GM19467 (cell line): ENCODE measurements at regions not wholly inside any gene's neighbourhood (a gene's known extent, or its start where the extent isn't known, plus 50 kb on each side); places are given as distances from the start of the nearest gene placed in this dataset.

Experiments used
- ATAC-seq: cut with Tn5 transposase; IDR thresholded peaks from one replicate; pipeline ENCODE4 v1.9.1; 2021; ENCODE audit warnings: mild to moderate bottlenecking, moderate library complexity; ENCODE audit not compliant: unreplicated experiment

- no peak for ATAC-seq
Observed at GRCh38 chr12:78683031-78683430, 181.5 kb upstream of the SYT1 start.

GRCh38 chr12:78683626-78684025, 180.9 kb upstream of the SYT1 start:
- no peak for ATAC-seq

GRCh38 chr12:78684419-78684818, 180.2 kb upstream of the SYT1 start:
- no peak for ATAC-seq

- no peak for ATAC-seq
Observed at GRCh38 chr12:78695749-78696148, 168.8 kb upstream of the SYT1 start.

- no peak for ATAC-seq
Observed at GRCh38 chr12:78696267-78696666, 168.3 kb upstream of the SYT1 start.

- no peak for ATAC-seq
Observed at GRCh38 chr12:78697817-78698415, 166.7 kb upstream of the SYT1 start.

- ATAC-seq: no peak
Observed at GRCh38 chr12:78698747-78699146, 165.8 kb upstream of the SYT1 start.

GRCh38 chr12:78700565-78700964, 164.0 kb upstream of the SYT1 start:
- ATAC-seq: no peak

- no peak for ATAC-seq
Observed at GRCh38 chr12:78703820-78704525, 160.6 kb upstream of the SYT1 start.

GRCh38 chr12:78711954-78712353, 152.6 kb upstream of the SYT1 start:
- ATAC-seq: no peak

- no peak for ATAC-seq
Observed at GRCh38 chr12:78712834-78713481, 151.6 kb upstream of the SYT1 start.

- no peak for ATAC-seq
Observed at GRCh38 chr12:78719721-78720120, 144.9 kb upstream of the SYT1 start.

GRCh38 chr12:78721906-78722305, 142.7 kb upstream of the SYT1 start:
- ATAC-seq: no peak

- ATAC-seq: no peak
Observed at GRCh38 chr12:78725033-78725432, 139.5 kb upstream of the SYT1 start.

GRCh38 chr12:78725951-78726580, 138.5 kb upstream of the SYT1 start:
- ATAC-seq: no peak

GRCh38 chr12:78726854-78727253, 137.7 kb upstream of the SYT1 start:
- ATAC-seq: no peak

- no peak for ATAC-seq
Observed at GRCh38 chr12:78732481-78732880, 132.1 kb upstream of the SYT1 start.

GRCh38 chr12:78739653-78740052, 124.9 kb upstream of the SYT1 start:
- ATAC-seq: no peak

GRCh38 chr12:78746001-78746400, 118.6 kb upstream of the SYT1 start:
- ATAC-seq: no peak

GRCh38 chr12:78753058-78753457, 111.5 kb upstream of the SYT1 start:
- ATAC-seq: no peak

GRCh38 chr12:78756936-78757335, 107.6 kb upstream of the SYT1 start:
- no peak for ATAC-seq

GRCh38 chr12:78759367-78759766, 105.2 kb upstream of the SYT1 start:
- no peak for ATAC-seq
